ENCODE measurements at regions not wholly inside any gene's neighbourhood (a gene's known extent, or its start where the extent isn't known, plus 50 kb on each side); places are given as distances from the start of the nearest gene placed in this dataset.

DNA sequence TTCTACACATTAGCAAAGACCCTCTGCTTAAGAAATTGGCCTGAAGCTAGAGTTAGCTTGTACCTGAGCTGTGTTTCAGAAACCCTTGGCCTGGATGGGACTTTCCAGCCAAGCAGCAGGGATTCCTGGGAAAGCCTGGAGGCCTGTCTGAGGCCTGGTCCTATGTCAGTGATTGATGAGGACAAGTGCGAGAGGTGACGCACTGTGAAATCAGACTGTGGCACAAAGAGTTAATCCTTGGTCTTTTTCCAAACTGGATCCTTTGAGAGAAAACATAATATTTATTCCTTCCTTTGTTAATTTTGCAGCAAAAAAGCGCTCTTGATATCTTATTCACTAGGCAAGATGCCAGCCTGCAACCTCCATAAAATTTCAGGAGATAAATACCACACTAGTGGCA is 225.0 kb upstream of the ATP11B start:
- no peak for DNase-seq (ENCODE audit: low spot score)
- Histone ChIP-seq H3K36me3 (no peaks in the 10 kb centered on the region), H3K4me3 (no peak overlapping the region), H3K4me1 (replicated peaks) (no peaks in the 10 kb centered on the region), H3K27ac (no peak overlapping the region), H3K27me3 (replicated peaks; ENCODE audit: insufficient read depth) (no peaks in the 10 kb centered on the region), H3K9me3 (no peaks in the 10 kb centered on the region)
- TF ChIP-seq POLR2AphosphoS5 (IDR thresholded peaks at IDR 0.05), result no peak
- no peak for TF ChIP-seq POLR2A (IDR thresholded peaks at IDR 0.05)
- TF ChIP-seq, protein P1, sequence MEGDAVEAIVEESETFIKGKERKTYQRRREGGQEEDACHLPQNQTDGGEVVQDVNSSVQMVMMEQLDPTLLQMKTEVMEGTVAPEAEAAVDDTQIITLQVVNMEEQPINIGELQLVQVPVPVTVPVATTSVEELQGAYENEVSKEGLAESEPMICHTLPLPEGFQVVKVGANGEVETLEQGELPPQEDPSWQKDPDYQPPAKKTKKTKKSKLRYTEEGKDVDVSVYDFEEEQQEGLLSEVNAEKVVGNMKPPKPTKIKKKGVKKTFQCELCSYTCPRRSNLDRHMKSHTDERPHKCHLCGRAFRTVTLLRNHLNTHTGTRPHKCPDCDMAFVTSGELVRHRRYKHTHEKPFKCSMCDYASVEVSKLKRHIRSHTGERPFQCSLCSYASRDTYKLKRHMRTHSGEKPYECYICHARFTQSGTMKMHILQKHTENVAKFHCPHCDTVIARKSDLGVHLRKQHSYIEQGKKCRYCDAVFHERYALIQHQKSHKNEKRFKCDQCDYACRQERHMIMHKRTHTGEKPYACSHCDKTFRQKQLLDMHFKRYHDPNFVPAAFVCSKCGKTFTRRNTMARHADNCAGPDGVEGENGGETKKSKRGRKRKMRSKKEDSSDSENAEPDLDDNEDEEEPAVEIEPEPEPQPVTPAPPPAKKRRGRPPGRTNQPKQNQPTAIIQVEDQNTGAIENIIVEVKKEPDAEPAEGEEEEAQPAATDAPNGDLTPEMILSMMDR (IDR thresholded peaks at IDR 0.05), result no peak
- 79% methylated on average over 3 of the region's 3 CpGs for WGBS
- intact Hi-C loops (cut with DNase I), result no loop called here

DNA sequence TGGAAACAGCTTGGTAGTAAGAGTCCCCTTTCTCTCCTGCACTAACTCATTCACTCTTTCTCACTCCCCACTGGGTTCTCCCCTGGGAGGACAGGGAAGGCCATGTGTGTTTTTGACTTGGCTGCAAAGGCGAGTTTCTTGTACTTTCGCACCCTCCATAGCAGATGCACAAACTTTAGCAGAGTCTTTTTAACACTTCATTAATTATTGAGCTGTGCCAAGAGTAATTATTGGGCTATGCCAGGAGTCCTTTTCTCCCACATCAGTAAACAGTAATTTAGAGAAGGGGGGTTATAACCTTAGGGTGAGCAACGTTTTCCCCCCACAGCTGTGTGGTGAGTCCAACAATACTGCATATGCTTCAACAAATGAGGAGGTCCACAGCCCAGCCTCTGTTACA is 224.4 kb upstream of the ATP11B start:
- no peaks in the 10 kb centered on the region for H3K36me3 ChIP-seq
- no peaks in the 10 kb centered on the region for H3K27me3 ChIP-seq (replicated peaks; ENCODE audit: insufficient read depth)
- H3K4me1 ChIP-seq (replicated peaks), result no peaks in the 10 kb centered on the region
- H3K27ac ChIP-seq, result no peak overlapping the region
- TF ChIP-seq, protein P1 (IDR thresholded peaks at IDR 0.05), result no peak
- no peak for DNase-seq (ENCODE audit: low spot score)
- no peaks in the 10 kb centered on the region for H3K9me3 ChIP-seq
- WGBS, result 70% methylated on average over 3 of the region's 3 CpGs
- intact Hi-C loops (cut with DNase I), result no loop called here
- no peak overlapping the region for H3K4me3 ChIP-seq

DNA sequence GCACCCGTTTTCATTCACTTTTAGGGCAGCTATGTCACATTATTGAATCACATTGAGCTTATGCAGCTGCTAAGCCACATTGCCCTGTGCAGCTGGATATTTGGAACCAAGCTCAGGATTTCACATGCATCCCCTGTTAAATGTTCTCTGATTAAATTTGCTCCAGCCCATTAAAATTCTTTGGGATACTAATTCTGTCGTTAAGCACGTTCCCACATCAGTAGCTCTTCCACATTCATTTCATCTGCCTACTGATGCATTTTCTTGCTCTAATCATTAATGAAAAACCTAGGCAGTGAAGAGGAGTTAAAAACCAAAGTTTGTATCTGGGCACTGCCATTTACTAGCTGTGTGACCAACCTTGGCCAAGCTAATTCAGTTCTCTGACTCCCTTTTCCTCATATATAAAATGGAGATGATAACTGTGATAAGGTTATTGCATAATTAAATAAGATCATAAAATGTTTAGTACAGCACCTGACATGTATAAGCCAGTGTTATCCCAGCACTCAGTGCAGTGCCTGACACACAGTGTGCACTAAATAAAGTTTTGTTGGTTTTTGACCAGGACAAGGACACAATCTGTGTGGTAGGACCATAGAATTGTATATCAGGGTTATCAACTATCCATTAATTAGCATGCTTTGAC is 222.2 kb upstream of the ATP11B start:
- H3K4me3 ChIP-seq, result no peak overlapping the region
- H3K27ac ChIP-seq, result no peak overlapping the region
- TF ChIP-seq POLR2A (IDR thresholded peaks at IDR 0.05) (no peak), POLR2AphosphoS5 (IDR thresholded peaks at IDR 0.05) (no peak)
- TF ChIP-seq, protein P1 (IDR thresholded peaks at IDR 0.05), result no peak
- 51% methylated on average over 3 of the region's 3 CpGs for WGBS
- no peaks in the 10 kb centered on the region for H3K36me3 ChIP-seq
- no peak for DNase-seq (ENCODE audit: low spot score)
- no peaks in the 10 kb centered on the region for H3K4me1 ChIP-seq (replicated peaks)
- intact Hi-C loops (cut with DNase I), result no loop called here
- no peaks in the 10 kb centered on the region for H3K27me3 ChIP-seq (replicated peaks; ENCODE audit: insufficient read depth)
- H3K9me3 ChIP-seq, result no peaks in the 10 kb centered on the region

DNA sequence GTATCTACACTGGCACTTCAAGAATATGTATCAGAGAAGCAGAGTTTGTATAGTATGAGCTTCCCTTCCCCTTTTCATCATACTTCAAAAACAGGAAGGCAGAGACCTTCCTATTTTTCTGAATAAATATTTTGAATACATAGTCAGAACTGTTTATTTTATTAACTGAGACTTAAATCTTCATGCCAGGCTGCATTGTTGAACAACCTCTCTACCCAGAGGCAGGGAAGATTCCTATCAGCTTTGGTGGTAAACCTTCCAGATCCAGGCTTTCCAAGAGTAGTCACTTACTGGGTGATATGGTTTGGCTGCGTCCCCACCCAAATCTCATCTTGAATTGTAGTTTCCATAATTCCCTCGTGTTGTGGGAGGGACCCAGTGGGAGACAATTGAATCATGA is 217.4 kb upstream of the ATP11B start:
- no peak for DNase-seq (ENCODE audit: low spot score)
- Histone ChIP-seq H3K4me3 (no peak overlapping the region), H3K36me3 (no peaks in the 10 kb centered on the region), H3K9me3 (no peaks in the 10 kb centered on the region), H3K27me3 (replicated peaks; ENCODE audit: insufficient read depth) (no peaks in the 10 kb centered on the region), H3K4me1 (replicated peaks) (no peaks in the 10 kb centered on the region), H3K27ac (no peak overlapping the region)
- TF ChIP-seq, protein P1 (IDR thresholded peaks at IDR 0.05), result no peak
- TF ChIP-seq POLR2AphosphoS5 (IDR thresholded peaks at IDR 0.05), result no peak
- no peak for TF ChIP-seq POLR2A (IDR thresholded peaks at IDR 0.05)
- 52% methylated on average over 2 of the region's 2 CpGs for WGBS
- intact Hi-C loops (cut with DNase I), result no loop called here

DNA sequence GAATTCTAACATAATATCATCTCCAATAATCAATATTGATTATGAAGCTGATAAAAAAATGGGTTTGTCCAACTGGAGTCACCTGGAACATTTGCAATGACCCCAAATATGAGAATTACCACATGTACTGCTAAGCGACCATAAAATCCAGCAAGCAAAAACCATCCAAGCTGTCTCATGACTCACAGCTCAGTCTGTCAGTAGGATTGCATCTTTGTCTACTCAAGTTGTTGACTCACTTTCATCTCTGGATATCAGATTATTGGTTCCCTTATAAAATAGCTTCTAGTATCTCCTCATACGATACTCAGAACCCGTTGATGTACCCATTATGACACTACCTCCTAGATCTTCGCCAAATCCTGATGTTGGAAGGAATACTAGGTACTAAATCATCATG is 209.8 kb upstream of the ATP11B start:
- Histone ChIP-seq H3K36me3 (no peaks in the 10 kb centered on the region), H3K27ac (no peak overlapping the region), H3K27me3 (replicated peaks; ENCODE audit: insufficient read depth) (no peaks in the 10 kb centered on the region), H3K9me3 (no peaks in the 10 kb centered on the region), H3K4me3 (no peak overlapping the region), H3K4me1 (replicated peaks) (no peaks in the 10 kb centered on the region)
- no peak for DNase-seq (ENCODE audit: low spot score)
- TF ChIP-seq POLR2A (IDR thresholded peaks at IDR 0.05) (no peak), POLR2AphosphoS5 (IDR thresholded peaks at IDR 0.05) (no peak)
- TF ChIP-seq, protein P1 (IDR thresholded peaks at IDR 0.05), result no peak
- intact Hi-C loops (cut with DNase I), result no loop called here
- WGBS, result 72% methylated on average over 4 of the region's 4 CpGs

All from prostate gland (tissue), 2 donors.